Cardiac fibroblast (primary cell): ENCODE measurements at regions not wholly inside any gene's neighbourhood (a gene's known extent, or its start where the extent isn't known, plus 50 kb on each side); places are given as distances from the start of the nearest gene placed in this dataset.
A peak's percentile ranks its signal among the peaks of the same experiment; 100 is the strongest.

Experiments
- DNase-seq, 2 donors: peaks; one replicate each; pipeline versions ENCODE4 v3.0.0 to v3.0.0-alpha.2; 2010; ENCODE audit warnings: low read depth in 2 of 2
- H3K4me3 ChIP-seq, 2 donors: replicated peaks in 1 of 2; 1 replicate in 1 of 2; 2 replicates in 1 of 2; pipeline ENCODE4 v1.5.1; 2011; ENCODE audit warnings: low read depth in 2 of 2, low read length in 2 of 2, mild to moderate bottlenecking in 2 of 2, moderate library complexity in 1 of 2
- CTCF ChIP-seq: IDR thresholded peaks from one replicate; pipeline ENCODE4 v1.5.1; 2011; ENCODE audit warnings: low read depth, mild to moderate bottlenecking, low read length, inconsistent platforms

GRCh38 chr7:96638669-96639068 lies 71.0 kb downstream of the SEM1 start:
- DNase-seq = no peak
- no peak overlapping the region for H3K4me3 ChIP-seq
- no peak for TF ChIP-seq CTCF

GRCh38 chr7:96637522-96637921 lies 72.1 kb downstream of the SEM1 start:
- DNase-seq = no peak
- no peak for TF ChIP-seq CTCF
- no peak overlapping the region for H3K4me3 ChIP-seq

GRCh38 chr7:96636979-96637378 lies 72.7 kb downstream of the SEM1 start:
- DNase-seq = peak in 1 of 2 donors; percentile 1
- no peak overlapping the region for H3K4me3 ChIP-seq
- no peak for TF ChIP-seq CTCF

- TF ChIP-seq CTCF = no peak
- no peak overlapping the region for H3K4me3 ChIP-seq
- no peak for DNase-seq
These were observed 73.2 kb downstream of the SEM1 start for GRCh38 chr7:96636342-96636860.

GRCh38 chr7:96629884-96630283 lies 79.8 kb downstream of the SEM1 start:
- H3K4me3 ChIP-seq = no peak overlapping the region

GRCh38 chr7:96624954-96625353 lies 84.7 kb downstream of the SEM1 start:
- no peak for TF ChIP-seq CTCF
- DNase-seq = no peak
- no peak overlapping the region for H3K4me3 ChIP-seq

More at GRCh38 chr7:96629884-96630283, 79.8 kb downstream of the SEM1 start:
- no peak for TF ChIP-seq CTCF
- DNase-seq = no peak

GRCh38 chr7:96621932-96622331 lies 87.7 kb downstream of the SEM1 start:
- H3K4me3 ChIP-seq = no peak overlapping the region
- TF ChIP-seq CTCF = no peak
- DNase-seq = no peak
